GM19372 (cell line): ENCODE measurements at regions not wholly inside any gene's neighbourhood (a gene's known extent, or its start where the extent isn't known, plus 50 kb on each side); places are given as distances from the start of the nearest gene placed in this dataset.

ENCODE experiments used
- ATAC-seq: cut with Tn5 transposase; IDR thresholded peaks from one replicate; pipeline ENCODE4 v1.9.1; 2021; ENCODE audit warnings: mild to moderate bottlenecking, low read depth, moderate library complexity; ENCODE audit not compliant: unreplicated experiment

GRCh38 chr16:22754577-22754976, 59.4 kb upstream of the HS3ST2 start:
- no peak for ATAC-seq

DNA sequence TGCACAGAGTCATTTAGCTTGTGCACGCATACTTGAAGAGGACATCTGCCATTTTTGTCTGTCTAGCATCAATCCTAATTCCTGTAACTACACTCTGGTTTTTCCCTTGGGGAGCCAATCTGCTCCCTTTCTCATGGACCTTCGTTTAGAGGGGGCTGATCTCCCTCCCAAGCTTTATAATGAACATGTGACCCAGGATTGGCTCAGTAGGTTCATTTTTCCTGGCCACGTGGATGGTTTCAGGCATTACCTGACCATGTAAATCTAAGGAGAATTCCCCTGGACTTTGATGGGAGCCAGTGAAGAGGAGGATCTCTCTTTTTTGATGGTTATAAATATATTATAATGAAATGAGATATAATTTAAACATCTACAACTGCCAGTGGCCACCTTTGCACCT, 56.8 kb upstream of the HS3ST2 start:
- ATAC-seq = no peak

DNA sequence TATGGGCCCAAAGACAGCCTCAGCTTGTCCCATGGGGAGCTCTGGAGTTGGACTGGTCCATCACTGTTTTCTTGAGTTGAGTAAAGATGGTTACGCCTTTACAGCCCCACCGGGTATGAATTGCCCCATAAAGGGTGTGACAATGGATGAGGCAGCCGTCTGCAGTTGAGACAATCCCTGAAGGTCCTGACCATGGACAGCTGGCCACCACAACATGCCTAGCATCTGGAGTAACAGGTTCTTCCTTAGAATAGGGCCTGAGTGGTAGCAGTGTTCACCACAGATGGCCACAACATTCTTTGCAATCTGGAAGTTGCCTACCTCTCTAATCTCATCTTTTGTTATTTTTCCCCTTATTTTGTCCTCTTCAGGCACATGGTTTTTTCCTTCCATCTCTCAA, 51.5 kb upstream of the HS3ST2 start:
- no peak for ATAC-seq

DNA sequence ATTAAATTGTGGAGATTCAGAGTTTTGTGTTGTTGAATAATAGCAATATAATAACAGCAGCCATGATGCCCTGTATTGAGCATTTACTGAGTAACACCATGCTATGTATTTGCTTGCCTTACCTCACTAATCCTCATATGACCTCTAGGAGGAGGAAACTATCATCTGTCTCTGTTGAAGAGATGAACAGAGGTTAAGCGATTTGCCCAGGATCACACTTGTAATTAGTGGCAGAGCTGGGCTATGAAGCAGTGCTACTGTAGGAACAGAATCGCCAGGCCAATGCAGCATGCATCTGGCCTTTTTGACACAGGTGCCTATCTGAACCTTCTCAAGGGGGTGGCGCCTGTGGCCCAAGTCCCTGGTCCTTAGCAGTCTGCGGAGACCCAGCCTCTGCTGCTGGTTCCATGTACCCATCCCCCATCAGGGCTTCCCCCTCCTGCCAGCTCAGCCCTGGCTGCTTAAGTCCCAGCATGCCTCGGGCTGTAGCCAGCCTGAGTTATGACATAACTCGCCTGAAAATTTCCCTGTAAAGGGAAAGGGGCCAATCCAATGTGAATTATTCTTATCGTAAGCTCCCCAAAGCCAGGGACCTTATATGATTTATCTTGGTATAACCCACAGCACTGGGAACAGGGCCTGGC, 50.4 kb upstream of the HS3ST2 start:
- ATAC-seq = no peak
